GM10266 (cell line): ENCODE measurements at regions not wholly inside any gene's neighbourhood (a gene's known extent, or its start where the extent isn't known, plus 50 kb on each side); places are given as distances from the start of the nearest gene placed in this dataset.

Experiments used
- DNase-seq: peaks from one replicate; pipeline ENCODE4 v3.0.0; 2012; ENCODE audit errors: extremely low spot score
- TF ChIP-seq, protein P1 (sequence below): IDR thresholded peaks from 2 replicates; pipeline ENCODE4 v1.5.1; 2012; ENCODE audit warnings: mild to moderate bottlenecking, low read depth; ENCODE audit not compliant: control insufficient read depth, insufficient read depth; ENCODE audit errors: missing control alignments

- no peak for DNase-seq
- TF ChIP-seq, protein P1, sequence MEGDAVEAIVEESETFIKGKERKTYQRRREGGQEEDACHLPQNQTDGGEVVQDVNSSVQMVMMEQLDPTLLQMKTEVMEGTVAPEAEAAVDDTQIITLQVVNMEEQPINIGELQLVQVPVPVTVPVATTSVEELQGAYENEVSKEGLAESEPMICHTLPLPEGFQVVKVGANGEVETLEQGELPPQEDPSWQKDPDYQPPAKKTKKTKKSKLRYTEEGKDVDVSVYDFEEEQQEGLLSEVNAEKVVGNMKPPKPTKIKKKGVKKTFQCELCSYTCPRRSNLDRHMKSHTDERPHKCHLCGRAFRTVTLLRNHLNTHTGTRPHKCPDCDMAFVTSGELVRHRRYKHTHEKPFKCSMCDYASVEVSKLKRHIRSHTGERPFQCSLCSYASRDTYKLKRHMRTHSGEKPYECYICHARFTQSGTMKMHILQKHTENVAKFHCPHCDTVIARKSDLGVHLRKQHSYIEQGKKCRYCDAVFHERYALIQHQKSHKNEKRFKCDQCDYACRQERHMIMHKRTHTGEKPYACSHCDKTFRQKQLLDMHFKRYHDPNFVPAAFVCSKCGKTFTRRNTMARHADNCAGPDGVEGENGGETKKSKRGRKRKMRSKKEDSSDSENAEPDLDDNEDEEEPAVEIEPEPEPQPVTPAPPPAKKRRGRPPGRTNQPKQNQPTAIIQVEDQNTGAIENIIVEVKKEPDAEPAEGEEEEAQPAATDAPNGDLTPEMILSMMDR, result no peak
Observed at GRCh38 chr5:29894668-29895067, 1298.8 kb upstream of the CDH6 start.

DNA sequence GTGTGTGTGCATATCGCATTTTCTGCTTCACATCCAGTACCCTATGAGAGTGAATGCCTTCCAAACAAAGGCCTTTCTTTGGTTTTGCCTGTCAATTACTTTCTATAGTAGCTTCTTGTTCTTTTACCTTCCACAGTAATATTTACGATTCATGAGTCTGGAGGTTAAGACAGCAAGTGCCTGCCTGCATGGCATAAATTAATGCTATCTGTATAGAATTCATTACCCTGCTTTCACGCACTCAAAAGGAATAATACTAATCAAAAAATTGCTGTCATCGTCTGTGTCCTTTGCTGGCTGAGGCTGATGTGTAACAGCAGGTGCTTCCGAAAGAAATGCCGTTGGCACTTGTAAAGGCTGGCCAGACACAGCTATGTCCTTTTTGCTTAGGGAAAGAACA is 1304.4 kb upstream of the CDH6 start:
- DNase-seq, result no peak

GRCh38 chr5:29885595-29885994 is 1307.9 kb upstream of the CDH6 start:
- TF ChIP-seq, protein P1, result no peak

More for the DNA sequence above, 1304.4 kb upstream of the CDH6 start:
- TF ChIP-seq, protein P1, result no peak

GRCh38 chr5:29882036-29882435 is 1311.5 kb upstream of the CDH6 start:
- TF ChIP-seq, protein P1, result no peak
- no peak for DNase-seq

More at GRCh38 chr5:29885595-29885994, 1307.9 kb upstream of the CDH6 start:
- no peak for DNase-seq

DNA sequence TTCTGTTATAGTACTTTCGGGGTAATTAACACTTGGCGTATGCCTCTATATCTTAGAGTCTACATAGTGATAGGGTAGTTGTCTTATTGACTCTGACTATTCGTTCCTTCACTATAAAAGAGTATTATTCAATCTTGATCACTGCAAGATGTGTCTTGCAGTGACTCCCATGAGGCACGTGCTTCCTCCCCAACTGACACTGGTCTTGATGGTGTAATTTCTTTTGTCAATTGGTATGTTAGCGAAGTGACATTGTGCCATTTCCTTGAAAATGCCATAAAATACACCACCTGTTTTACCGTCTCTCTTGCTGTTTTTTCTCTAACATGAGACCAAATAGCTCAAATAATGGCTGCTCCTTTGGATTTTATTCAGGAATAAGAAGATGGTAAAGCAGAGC is 1314.1 kb upstream of the CDH6 start:
- no peak for DNase-seq

DNA sequence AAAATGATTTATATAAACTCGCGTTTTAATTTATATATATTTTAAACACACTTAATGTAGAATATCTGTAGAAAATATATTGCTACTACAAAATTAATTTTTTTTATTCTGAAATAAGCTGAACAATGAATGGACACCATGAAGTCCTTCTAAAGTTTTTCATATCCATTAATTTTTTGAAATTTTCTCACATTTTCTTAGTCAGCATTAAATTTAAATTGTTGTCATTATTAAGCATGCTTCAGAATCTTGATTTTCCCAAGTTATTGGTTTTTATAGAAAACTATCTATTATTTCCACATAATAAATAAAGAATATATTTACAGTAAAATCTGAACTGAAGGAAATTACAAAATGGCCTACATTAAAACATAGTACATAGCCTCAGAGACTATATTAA is 1314.9 kb upstream of the CDH6 start:
- no peak for DNase-seq
- TF ChIP-seq, protein P1, result no peak

More for the DNA sequence above, 1314.1 kb upstream of the CDH6 start:
- TF ChIP-seq, protein P1, result no peak

- TF ChIP-seq, protein P1, result no peak
- DNase-seq, result no peak
Observed at GRCh38 chr5:29867155-29867554, 1326.3 kb upstream of the CDH6 start.
